Stimulated activated naive B cell treated with anti-CD40 and anti-IgM and Interleukin-4, amounts not matched to agents 10 μg/mL and 1 μg/mL and 100 μg/mL, for 72 hours (primary cell): ENCODE measurements at regions not wholly inside any gene's neighbourhood (a gene's known extent, or its start where the extent isn't known, plus 50 kb on each side); places are given as distances from the start of the nearest gene placed in this dataset.

Experiments used
- ATAC-seq, 2 donors: fragments of 150-1000 bp; cut with Tn5 transposase; replicated peaks; 2 replicates each; pipeline ENCODE4 v1.10.0; 2021; ENCODE audit warnings: moderate library complexity in 1 of 2
- DNase-seq: peaks from one replicate; pipeline ENCODE4 v3.0.0; 2021
- H3K27ac Mint-ChIP-seq: one replicate; pipeline ENCODE4 v1.8.0; 2022; ENCODE audit warnings: mild to moderate bottlenecking, mixed read lengths
- H3K27me3 Mint-ChIP-seq, 2 donors: one replicate each; pipeline ENCODE4 v1.8.0; 2022; ENCODE audit warnings: mixed read lengths in 2 of 2
- H3K36me3 Mint-ChIP-seq, 2 donors: one replicate each; pipeline ENCODE4 v1.8.0; 2022; ENCODE audit warnings: mixed read lengths in 2 of 2, mild to moderate bottlenecking in 1 of 2
- H3K4me1 Mint-ChIP-seq, 2 donors: one replicate each; pipeline ENCODE4 v1.8.0; 2022; ENCODE audit warnings: mixed read lengths in 2 of 2, mild to moderate bottlenecking in 1 of 2
- H3K4me3 Mint-ChIP-seq, 2 donors: one replicate each; pipeline ENCODE4 v1.8.0; 2022; ENCODE audit warnings: mild to moderate bottlenecking in 2 of 2, mixed read lengths in 2 of 2, moderate library complexity in 1 of 2
- H3K9me3 Mint-ChIP-seq, 2 donors: one replicate each; pipeline ENCODE4 v1.8.0; 2022; ENCODE audit warnings: mixed read lengths in 2 of 2, mild to moderate bottlenecking in 1 of 2

DNA sequence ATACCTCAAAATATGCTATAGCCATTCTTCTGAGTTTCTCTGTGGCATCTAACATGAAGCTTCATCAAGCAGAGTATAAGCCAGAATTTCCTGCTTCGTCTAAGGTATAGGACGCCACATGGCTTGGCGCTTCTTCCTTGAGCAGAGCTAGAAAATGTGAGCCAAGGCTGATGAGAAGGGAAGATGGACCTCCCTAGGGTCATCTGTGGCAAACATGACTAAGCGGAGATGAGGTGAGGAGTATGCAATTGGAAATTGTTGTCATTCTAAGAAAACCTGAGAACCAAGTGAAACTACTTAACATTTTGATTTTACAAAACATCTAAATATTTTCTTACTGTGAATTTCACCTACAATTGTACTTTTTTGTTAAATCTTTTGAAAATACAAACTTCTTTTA lies 466.5 kb downstream of the PSAT1 start:
- H3K27ac Mint-ChIP-seq = no peak overlapping the region
- peaks cover 4 to 6% of the 10 kb centered on the region in 2 donors for H3K27me3 Mint-ChIP-seq
- peaks cover 11 to 12% of the 10 kb centered on the region in 2 donors for H3K9me3 Mint-ChIP-seq
- H3K4me3 Mint-ChIP-seq = no peak overlapping the region
- DNase-seq (no peak), ATAC-seq (peak; percentile 56 to 59)
- peaks cover 5 to 13% of the 10 kb centered on the region in 2 donors for H3K4me1 Mint-ChIP-seq
- peaks cover 9% of the 10 kb centered on the region in 2 donors for H3K36me3 Mint-ChIP-seq

DNA sequence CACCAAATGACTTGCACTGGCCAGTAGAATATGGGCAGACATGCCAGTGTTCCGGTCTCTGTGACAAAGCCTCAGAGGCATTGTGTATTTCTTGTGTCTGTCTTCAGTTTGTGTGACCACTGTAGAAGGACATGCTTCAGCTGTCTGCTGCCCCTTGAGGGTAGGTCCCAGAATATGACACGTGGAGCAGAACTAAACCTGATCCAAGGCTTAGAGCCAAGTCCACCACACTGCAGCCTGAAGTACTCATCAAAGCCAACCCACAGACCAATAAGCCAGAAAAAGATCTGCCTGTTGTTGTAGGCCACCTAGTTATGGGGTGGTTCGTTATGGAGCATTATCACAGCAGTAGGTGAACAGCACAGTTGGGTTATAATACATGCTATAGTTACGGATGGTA lies 468.9 kb downstream of the PSAT1 start:
- H3K36me3 Mint-ChIP-seq = peaks cover 5 to 9% of the 10 kb centered on the region in 2 donors
- no peak for DNase-seq
- H3K9me3 Mint-ChIP-seq = peaks cover 7% of the 10 kb centered on the region in 2 donors
- no peak overlapping the region for H3K4me3 Mint-ChIP-seq
- H3K27ac Mint-ChIP-seq = no peak overlapping the region
- peaks cover 4 to 6% of the 10 kb centered on the region in 2 donors for H3K27me3 Mint-ChIP-seq
- no peak for ATAC-seq
- peaks cover 7 to 13% of the 10 kb centered on the region in 2 donors for H3K4me1 Mint-ChIP-seq

DNA sequence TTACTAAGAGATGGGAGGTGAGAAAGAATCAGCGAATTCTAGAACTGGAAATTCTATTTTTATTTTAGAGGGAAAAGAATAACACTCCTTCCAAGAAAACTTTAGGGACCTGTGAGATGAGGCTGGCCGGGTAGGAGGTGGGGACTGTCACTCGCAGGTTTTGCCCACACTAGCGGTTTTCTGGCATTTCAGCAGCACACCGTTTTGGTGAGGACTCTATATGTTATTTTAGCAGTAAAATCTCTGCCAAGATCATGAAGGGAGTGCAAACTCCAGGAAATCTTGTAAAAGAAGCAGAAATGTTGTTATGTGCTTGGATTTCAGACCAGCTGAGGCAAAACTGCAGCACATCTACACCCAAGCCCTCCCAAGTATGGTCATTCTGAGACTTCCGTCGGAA lies 470.6 kb downstream of the PSAT1 start:
- H3K4me1 Mint-ChIP-seq = peaks cover 7 to 13% of the 10 kb centered on the region in 2 donors
- H3K27me3 Mint-ChIP-seq = peaks cover 4 to 6% of the 10 kb centered on the region in 2 donors
- H3K27ac Mint-ChIP-seq = no peak overlapping the region
- H3K36me3 Mint-ChIP-seq = peaks cover 5 to 9% of the 10 kb centered on the region in 2 donors
- H3K9me3 Mint-ChIP-seq = peaks cover 7% of the 10 kb centered on the region in 2 donors
- H3K4me3 Mint-ChIP-seq = no peak overlapping the region
- ATAC-seq = no peak
- DNase-seq = no peak

DNA sequence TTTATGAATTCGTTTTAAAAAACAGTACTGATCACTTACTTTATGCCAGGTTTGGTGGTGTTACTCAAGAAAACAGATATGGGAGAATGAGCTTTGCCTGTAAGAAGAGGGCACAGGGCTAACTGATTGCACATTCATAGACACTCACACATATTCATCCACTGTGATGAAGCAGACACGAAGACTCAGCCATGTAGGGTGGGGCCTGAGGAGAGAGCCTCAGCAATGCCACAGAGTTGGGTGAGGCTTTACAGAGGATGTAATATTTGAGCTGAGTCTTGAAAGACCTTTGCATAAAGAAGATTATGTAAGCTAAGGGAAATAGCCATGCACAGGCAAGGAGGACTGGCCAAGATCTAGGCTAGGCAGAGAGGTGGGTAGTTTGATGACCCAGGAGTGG lies 472.8 kb downstream of the PSAT1 start:
- Mint-ChIP-seq H3K27ac (no peak overlapping the region), H3K4me3 (no peak overlapping the region), H3K4me1 (peaks cover 5 to 13% of the 10 kb centered on the region in 2 donors), H3K36me3 (peaks cover 5 to 9% of the 10 kb centered on the region in 2 donors), H3K27me3 (peaks cover 4 to 6% of the 10 kb centered on the region in 2 donors), H3K9me3 (peaks cover 7% of the 10 kb centered on the region in 2 donors)
- DNase-seq (no peak), ATAC-seq (peak in 1 of 2 donors; percentile 36)

DNA sequence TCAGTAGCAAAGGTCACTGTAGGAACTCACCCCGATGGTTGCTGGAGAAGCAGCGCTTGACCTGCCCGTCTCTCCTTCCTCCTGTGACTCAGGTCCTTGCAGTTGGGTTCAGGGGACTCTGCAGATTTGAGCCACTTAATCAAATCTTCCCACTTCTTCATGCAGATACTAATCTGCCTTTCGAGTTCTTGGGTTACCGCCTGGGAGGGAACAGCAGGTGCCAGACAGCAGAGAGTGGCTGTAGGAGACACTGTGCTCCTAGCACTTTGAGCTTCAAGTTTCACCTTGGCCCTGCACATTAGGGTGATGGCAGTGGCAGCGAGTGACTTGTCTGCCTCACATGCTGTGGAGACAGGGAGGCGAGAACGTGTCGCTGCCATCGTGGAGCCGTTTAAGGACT lies 478.3 kb downstream of the PSAT1 start:
- Mint-ChIP-seq H3K27ac (no peak overlapping the region), H3K27me3 (peaks cover 0 to 10% of the 10 kb centered on the region in 2 donors), H3K4me1 (peaks cover 19 to 43% of the 10 kb centered on the region in 2 donors), H3K36me3 (peaks cover 0 to 4% of the 10 kb centered on the region in 2 donors), H3K9me3 (no peaks in the 10 kb centered on the region), H3K4me3 (no peak overlapping the region)
- ATAC-seq (no peak), DNase-seq (no peak)

DNA sequence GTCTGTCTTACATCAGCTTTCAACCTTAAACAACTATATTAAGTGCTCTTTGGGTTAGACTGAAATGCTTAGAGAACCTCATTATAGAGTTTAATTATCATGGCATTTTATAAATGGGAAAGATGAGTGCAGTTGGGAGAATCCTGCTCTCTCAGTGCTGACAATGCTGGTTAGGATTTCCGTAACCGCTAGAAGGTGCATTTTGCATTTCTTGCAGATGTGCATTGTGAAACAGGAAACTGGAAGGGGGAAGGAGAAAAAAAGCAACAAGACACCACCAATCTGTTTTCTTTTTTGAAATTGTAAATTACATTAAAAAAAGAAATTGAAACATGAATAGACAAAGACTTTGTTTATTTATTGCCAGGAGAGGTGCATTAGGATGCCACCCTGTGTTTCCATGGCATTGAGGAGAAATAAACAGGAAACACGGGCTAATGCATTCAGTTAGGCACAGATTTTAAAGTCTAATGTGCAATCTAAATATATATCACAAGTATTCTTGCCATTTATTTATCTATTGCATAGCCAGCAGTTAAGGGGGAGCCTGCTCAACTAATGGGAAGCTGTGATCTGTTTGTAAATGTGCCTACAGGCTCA lies 478.9 kb downstream of the PSAT1 start:
- no peak overlapping the region for H3K4me3 Mint-ChIP-seq
- peaks cover 0 to 13% of the 10 kb centered on the region in 2 donors for H3K27me3 Mint-ChIP-seq
- peaks cover 0 to 4% of the 10 kb centered on the region in 2 donors for H3K36me3 Mint-ChIP-seq
- no peak overlapping the region for H3K27ac Mint-ChIP-seq
- DNase-seq (no peak), ATAC-seq (no peak)
- H3K9me3 Mint-ChIP-seq = no peaks in the 10 kb centered on the region
- H3K4me1 Mint-ChIP-seq = peaks cover 19 to 43% of the 10 kb centered on the region in 2 donors

DNA sequence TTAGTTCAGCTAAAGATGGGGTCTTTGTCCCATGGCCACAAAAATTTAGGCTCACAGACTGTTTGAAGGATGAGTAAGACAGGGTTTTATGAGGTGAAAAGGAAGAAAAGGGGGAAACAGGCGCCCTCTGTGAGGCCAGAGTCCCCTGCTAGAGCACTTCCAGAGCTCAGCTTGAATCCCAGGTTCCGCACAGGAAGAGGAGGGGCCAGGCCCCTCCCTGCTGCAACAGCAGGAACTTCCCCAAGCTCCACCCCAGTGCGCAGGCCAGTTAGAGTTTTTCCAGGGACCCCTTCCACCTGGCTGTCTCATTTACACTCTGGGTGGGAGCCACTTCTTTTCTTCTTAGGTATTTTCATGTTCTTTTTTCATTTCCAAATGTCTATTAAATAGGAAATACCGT lies 480.8 kb downstream of the PSAT1 start:
- peaks cover 19 to 43% of the 10 kb centered on the region in 2 donors for H3K4me1 Mint-ChIP-seq
- no peak for DNase-seq
- peaks cover 4 to 13% of the 10 kb centered on the region in 2 donors for H3K27me3 Mint-ChIP-seq
- H3K4me3 Mint-ChIP-seq = no peak overlapping the region
- peaks cover 0 to 4% of the 10 kb centered on the region in 2 donors for H3K36me3 Mint-ChIP-seq
- H3K9me3 Mint-ChIP-seq = no peaks in the 10 kb centered on the region
- no peak for ATAC-seq
- H3K27ac Mint-ChIP-seq = no peak overlapping the region

DNA sequence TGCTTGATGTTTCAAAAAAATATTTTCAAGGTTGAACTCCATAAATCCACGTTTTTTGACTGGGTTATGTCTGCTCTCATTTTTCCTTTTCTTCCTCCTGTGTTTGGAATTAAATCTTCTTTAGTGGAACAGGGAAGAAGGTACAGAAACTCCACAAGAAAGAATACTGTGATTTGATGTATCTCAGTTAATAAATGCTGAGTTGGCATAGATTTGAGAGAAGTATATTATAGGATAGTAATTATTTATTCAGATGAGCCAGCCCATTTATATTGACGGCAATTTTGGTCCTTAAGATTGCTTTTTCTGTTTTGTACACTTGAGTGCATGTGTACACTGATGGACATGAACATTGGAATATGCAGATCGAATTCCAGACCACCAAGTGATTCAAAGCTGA lies 481.4 kb downstream of the PSAT1 start:
- DNase-seq (no peak), ATAC-seq (no peak)
- Mint-ChIP-seq H3K4me3 (no peak overlapping the region), H3K27me3 (peaks cover 4 to 13% of the 10 kb centered on the region in 2 donors), H3K4me1 (peaks cover 19 to 43% of the 10 kb centered on the region in 2 donors), H3K36me3 (peaks cover 0 to 4% of the 10 kb centered on the region in 2 donors), H3K9me3 (no peaks in the 10 kb centered on the region), H3K27ac (no peak overlapping the region)

DNA sequence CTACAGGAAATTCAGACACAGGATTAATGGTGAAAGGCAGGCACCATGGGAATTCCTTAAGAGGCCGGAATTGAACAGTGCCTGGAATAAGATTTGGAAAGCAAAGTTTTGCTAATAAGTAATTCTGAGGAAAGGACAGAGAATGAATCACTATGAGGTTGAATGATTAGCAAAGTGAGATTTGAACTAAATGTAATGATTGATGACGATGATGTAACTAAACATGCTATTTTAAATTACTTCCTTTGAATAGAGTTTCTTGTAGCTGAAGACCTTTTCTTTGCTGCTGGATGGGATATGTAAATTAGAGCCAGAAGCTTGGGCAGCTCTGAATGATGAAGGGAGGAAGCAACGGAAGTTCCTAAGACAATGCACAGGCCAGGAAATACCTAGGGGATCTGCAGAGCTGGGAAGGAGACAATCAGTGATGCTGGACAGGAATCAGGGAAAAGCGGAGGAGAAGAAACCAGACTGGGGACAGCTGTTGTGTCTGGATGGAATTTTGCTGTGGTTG lies 482.0 kb downstream of the PSAT1 start:
- Mint-ChIP-seq H3K4me3 (no peak overlapping the region), H3K27ac (no peak overlapping the region), H3K4me1 (peaks cover 19 to 49% of the 10 kb centered on the region in 2 donors), H3K36me3 (peaks cover 0 to 4% of the 10 kb centered on the region in 2 donors), H3K9me3 (peaks cover 0 to 3% of the 10 kb centered on the region in 2 donors), H3K27me3 (peaks cover 4 to 13% of the 10 kb centered on the region in 2 donors)
- DNase-seq = no peak
- no peak for ATAC-seq

DNA sequence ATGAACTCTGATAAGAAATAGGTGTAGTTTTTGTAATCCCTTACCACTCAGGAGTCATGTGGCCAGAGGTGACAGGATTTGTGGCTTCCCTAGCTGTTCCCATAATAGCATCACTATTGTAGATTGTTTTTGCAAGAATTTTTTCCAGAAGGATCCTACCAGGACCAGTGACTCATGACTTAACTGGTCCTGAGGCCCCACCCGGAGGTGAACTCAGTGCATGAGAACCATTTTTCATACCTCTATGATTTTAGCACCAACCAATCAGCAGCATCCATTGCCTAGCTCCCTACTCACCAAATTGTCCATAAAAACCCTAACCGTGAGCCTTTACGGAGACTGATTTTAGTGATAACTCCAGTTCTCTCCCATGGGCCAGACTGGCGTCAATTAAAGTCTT lies 484.8 kb downstream of the PSAT1 start:
- Mint-ChIP-seq H3K27me3 (peaks cover 4 to 13% of the 10 kb centered on the region in 2 donors), H3K27ac (no peak overlapping the region), H3K4me3 (no peak overlapping the region)

DNA sequence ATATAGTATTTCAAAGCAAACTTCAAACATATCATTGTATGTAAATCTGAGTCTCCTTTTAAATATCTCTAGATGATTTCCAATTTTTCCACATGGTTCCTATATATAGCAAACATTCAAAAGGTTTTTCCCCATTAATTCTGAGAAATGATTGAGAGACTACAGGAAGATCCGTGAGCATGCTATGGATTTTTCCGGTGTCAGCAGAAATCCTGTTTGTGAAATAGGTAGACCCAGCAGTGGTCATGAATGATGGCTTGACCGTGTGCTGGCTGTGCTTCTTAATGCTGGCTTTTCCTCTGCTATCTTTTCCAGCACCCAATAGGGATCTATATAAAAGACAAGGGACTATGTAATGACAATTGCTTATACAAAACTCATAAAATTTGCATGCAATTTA lies 485.3 kb downstream of the PSAT1 start:
- Mint-ChIP-seq H3K9me3 (peaks cover 0 to 4% of the 10 kb centered on the region in 2 donors), H3K4me1 (peaks cover 10 to 26% of the 10 kb centered on the region in 2 donors), H3K36me3 (no peaks in the 10 kb centered on the region)

More for the DNA sequence above, 484.8 kb downstream of the PSAT1 start:
- peaks cover 0 to 4% of the 10 kb centered on the region in 2 donors for H3K36me3 Mint-ChIP-seq
- peaks cover 13 to 31% of the 10 kb centered on the region in 2 donors for H3K4me1 Mint-ChIP-seq
- ATAC-seq = no peak
- DNase-seq = no peak
- peaks cover 0 to 4% of the 10 kb centered on the region in 2 donors for H3K9me3 Mint-ChIP-seq

DNA sequence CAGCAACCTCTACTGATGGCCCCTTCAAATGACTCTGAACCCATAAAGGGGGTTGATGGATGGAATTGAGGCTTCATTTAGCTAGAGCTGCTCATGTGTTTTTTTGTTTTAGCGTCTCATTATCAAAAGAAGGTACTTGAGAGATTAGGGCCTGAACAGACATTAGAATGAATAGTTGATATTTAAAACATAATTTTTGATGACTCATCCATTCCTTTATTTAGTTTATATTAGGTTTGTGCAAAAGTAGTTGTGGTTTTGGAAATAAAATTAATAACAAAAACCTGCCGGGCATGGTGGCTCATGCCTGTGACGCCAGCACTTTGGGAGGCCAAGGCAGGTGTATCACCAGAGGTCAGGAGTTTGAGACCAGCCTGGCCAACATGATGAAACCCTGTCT lies 485.9 kb downstream of the PSAT1 start:
- no peak for ATAC-seq

More for the DNA sequence above, 485.3 kb downstream of the PSAT1 start:
- Mint-ChIP-seq H3K27ac (no peak overlapping the region), H3K4me3 (no peak overlapping the region), H3K27me3 (peaks cover 4 to 13% of the 10 kb centered on the region in 2 donors)
- ATAC-seq = no peak
- DNase-seq = no peak

DNA sequence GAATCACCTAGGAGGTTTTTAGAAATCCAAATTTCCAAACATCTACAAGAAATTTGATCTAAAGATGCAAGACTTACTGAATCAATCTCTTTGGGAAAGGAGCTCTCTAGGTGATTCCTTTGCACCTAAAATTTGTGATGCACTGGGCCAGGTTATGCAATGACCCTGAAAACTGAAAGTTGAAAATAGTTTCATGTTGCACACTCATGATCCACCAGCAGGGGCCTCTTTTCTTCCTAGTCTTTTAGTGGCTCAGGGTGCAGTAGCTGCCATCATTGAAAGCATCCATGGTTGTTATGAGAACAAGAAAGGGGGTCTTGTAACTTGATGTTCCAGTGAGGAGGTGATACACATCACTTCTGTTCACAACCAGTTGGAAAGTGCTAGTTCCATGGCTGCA lies 486.8 kb downstream of the PSAT1 start:
- H3K27ac Mint-ChIP-seq = no peak overlapping the region
- H3K4me3 Mint-ChIP-seq = no peak overlapping the region
- no peaks in the 10 kb centered on the region for H3K36me3 Mint-ChIP-seq
- peaks cover 4 to 12% of the 10 kb centered on the region in 2 donors for H3K27me3 Mint-ChIP-seq
- ATAC-seq = no peak
- peaks cover 9 to 22% of the 10 kb centered on the region in 2 donors for H3K4me1 Mint-ChIP-seq
- DNase-seq = no peak
- H3K9me3 Mint-ChIP-seq = peaks cover 0 to 4% of the 10 kb centered on the region in 2 donors

More for the DNA sequence above, 485.9 kb downstream of the PSAT1 start:
- Mint-ChIP-seq H3K36me3 (no peaks in the 10 kb centered on the region), H3K4me3 (no peak overlapping the region), H3K4me1 (peaks cover 10 to 25% of the 10 kb centered on the region in 2 donors), H3K27ac (no peak overlapping the region), H3K27me3 (peaks cover 4 to 13% of the 10 kb centered on the region in 2 donors), H3K9me3 (peaks cover 0 to 4% of the 10 kb centered on the region in 2 donors)
- no peak for DNase-seq

DNA sequence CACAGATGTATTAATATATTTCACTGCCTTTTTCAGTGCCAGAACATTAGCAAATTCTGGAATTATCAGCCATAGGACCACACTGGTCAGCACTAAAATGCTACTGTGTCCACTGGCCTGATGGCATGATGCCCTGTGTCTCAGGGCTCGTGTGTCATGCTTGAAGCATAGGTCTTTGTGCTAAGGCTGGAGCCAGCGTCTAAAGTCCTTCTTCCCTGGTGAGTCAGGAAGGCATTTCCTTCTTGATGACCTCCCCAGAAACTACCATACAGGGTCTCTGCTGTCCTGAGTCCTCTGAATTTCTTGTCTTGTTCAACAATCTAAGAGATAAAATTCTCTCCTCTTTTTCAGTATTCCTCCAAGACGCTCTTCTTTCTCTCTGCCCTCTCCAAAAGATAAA lies 489.9 kb downstream of the PSAT1 start:
- DNase-seq = no peak
- ATAC-seq = no peak
- H3K27ac Mint-ChIP-seq = no peak overlapping the region

DNA sequence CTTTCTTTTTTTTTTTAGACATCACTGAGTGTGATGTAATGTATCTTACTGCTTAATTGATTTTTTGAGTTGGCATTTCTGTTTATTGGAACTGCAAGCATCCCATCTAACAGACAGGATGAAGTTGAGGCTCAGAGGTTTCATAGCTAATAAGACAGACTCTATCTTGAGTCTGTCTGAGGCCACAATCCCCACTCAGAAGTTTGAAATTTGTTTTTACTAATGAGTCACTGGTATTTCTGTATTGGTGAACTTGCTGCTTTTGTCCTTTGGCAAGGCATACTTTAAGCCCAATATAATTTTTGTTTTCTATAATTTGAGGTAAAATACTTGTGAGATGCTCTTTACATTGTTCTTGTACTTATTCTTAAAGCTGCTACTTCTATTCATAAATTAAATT lies 491.2 kb downstream of the PSAT1 start:
- ATAC-seq (no peak), DNase-seq (no peak)
- H3K27me3 Mint-ChIP-seq = peaks cover 0 to 6% of the 10 kb centered on the region in 2 donors
- no peak overlapping the region for H3K27ac Mint-ChIP-seq
- H3K9me3 Mint-ChIP-seq = peaks cover 0 to 8% of the 10 kb centered on the region in 2 donors
- H3K36me3 Mint-ChIP-seq = peaks cover under 1 to 5% of the 10 kb centered on the region in 2 donors
- peaks cover 0 to 7% of the 10 kb centered on the region in 2 donors for H3K4me1 Mint-ChIP-seq
- no peak overlapping the region for H3K4me3 Mint-ChIP-seq

More for the DNA sequence above, 489.9 kb downstream of the PSAT1 start:
- H3K4me3 Mint-ChIP-seq = no peak overlapping the region
- peaks cover 0 to 5% of the 10 kb centered on the region in 2 donors for H3K36me3 Mint-ChIP-seq
- H3K4me1 Mint-ChIP-seq = peaks cover 0 to 7% of the 10 kb centered on the region in 2 donors
- peaks cover 0 to 6% of the 10 kb centered on the region in 2 donors for H3K27me3 Mint-ChIP-seq
- peaks cover 0 to 8% of the 10 kb centered on the region in 2 donors for H3K9me3 Mint-ChIP-seq
